ENCODE measurements at regions not wholly inside any gene's neighbourhood (a gene's known extent, or its start where the extent isn't known, plus 50 kb on each side); places are given as distances from the start of the nearest gene placed in this dataset.

DNA sequence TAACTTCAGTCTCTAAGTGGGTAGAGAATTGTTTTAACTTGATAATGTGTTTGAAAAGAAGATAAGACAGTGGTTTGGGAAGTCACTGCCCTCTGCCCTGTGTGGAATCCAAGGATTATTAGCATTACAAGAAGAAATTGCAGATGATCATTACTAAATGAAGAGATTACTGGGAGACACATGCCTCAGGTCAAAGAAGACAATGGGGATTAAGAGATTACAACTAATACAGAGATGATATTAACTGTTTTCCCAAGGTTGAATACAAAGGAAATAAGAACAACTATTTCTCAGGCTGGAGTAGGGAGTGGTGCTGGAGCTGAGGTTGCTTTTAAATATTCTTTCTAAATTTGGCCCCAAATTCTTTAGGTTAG lies 166.0 kb downstream of the TRMT11 start:
- DNase-seq, result peak; percentile 70

DNA sequence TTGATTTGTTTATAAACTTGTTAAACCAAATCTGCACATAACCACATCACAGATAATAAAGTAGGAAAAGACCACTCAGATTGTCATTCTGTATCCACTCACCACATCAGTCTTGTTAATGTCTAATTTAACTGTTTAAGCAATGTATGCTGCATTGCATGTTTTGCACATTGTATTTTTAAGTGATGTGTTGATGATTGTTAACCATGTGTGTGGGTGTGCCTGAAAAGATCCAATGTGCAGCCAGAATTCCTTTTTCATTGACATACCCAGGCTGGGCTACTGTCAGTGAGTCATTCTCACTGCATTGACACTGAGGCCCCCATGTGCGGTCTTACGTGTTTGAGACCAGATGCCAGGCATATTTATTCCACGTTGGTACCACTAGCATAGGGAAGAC lies 167.3 kb downstream of the TRMT11 start:
- DNase-seq, result no peak

DNA sequence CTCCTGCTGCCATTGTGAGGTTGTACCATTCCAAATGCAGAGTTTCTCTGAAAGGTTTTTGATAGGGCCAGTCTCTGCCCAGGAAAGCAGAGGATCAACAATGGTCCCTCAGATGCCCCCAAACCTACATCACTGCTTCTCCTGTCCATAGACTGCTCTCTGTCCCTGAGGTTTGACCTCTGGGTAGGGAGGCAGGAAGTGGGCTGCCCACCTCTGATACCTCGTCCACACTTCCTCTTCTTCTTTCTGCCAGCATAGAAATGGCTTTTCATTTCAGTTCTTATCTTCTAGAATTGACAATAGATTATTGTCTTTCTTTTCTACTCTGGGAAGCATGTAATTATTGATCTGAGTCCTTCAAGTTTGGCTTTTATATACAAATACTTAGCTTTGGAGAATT lies 170.6 kb downstream of the TRMT11 start:
- no peak for DNase-seq

DNA sequence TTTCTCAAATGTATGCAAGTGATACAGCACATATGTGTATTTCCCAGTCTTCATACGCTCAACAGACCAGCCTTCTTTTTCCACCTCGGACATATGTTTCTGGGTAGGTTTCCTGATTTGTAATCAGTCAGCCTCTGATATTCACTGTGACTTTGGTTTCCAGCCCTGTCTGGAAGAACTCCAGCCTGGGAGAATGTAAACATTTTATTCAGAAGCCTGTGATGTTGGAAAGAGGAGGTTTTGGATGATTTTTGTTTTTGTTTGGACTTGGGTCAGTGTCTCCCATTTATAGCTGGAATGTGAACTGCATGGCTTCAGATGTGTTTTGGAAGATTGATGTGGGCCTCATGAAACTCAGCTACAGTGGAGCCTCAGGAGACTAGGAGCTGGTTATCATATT lies 172.2 kb upstream of the CENPW start:
- DNase-seq, result no peak

DNA sequence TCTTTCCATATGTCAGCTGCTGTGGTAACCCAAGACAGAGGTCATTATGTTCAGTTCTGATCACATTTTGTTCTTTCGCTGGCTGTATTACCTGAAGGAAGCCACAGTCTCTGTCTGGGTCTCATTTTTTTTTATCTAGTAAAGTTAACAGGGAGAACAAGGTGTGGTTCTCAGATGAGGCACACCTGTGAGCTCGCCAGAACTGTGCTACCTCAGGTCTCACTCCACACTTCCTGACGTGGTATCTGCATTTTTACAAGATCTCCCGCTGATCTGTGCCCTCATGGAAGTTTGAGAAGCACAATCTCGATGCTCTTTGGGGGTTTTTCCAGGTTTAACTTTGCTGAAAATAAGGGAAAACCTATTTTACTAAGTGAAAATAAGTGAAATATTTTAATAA lies 169.5 kb upstream of the CENPW start:
- DNase-seq, result no peak

DNA sequence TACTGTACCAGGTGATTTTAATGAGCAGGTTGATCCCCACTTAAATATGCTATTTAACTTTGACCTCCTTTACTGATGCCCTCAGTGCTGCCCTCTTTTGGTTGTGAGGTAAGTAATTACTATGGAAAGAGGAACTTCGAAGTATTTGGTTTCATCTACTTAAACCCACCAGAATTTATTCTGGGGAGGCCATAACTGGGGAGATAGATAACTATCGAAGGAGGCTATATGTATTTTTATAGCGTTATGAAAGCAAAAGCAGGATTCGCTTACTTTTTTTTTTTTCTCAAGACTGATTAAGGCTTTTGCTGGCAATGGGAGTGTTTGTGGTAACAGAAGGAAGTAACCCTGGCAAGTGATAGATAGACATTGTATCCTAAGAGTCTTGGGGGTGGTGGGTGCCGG lies 168.9 kb upstream of the CENPW start:
- DNase-seq, result peak; percentile 60

DNA sequence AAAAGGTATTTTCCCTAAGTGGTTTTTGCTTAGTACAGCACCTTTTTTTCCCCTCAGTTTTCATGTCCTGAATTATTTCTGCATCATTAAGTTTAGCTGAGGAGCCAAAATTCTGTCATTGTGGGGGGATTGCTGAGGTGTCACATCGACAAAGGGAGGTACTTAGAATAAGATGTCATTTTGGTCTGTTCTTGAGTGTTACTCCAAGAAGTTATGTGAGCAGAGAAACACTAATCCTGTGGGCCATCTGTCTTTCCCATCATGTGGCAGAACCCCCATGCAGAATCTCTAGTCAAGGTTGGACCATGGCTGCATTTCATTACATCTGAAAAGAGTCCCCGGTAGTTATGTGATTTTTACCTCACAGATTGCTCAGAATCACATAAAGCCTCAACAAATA lies 167.8 kb upstream of the CENPW start:
- peak; percentile 80 for DNase-seq

DNA sequence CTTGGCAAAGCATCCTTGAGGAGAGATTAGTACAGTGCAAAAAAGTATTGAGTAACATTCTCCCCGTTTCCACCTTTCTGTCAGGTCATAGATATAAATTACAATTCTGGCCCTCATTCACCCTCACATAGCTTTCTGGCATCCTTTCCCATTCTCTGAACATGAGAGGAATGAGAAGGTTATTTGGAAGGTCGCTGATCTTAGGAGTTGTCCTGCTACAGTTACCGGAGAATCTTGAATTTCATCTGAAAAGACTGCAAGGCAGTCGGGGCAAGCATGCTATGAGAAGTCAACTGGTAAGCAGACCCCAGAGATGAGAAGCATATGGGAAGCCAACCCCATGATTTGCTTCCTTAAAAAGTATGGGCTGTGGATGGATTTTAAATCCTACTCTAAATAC lies 166.7 kb upstream of the CENPW start:
- DNase-seq, result no peak

DNA sequence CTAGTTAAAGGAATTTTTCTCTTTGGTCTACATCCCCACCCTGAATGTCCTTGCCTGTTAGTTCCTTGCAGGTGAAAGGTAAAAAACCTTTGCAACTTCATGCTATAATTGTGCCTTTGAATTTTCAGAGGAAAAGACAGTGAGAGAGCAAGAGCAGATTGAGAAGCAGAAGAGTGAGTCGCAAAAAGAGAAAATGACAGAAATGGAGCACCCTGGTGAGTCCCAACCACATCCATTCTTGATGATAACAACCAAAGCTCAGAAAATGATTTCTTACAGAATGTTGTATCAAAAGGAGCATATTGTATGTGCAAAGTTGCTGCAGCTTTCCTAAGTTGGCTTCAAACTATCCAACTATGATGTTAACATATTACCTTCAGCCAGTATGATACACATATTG lies 165.2 kb upstream of the CENPW start:
- DNase-seq, result no peak

DNA sequence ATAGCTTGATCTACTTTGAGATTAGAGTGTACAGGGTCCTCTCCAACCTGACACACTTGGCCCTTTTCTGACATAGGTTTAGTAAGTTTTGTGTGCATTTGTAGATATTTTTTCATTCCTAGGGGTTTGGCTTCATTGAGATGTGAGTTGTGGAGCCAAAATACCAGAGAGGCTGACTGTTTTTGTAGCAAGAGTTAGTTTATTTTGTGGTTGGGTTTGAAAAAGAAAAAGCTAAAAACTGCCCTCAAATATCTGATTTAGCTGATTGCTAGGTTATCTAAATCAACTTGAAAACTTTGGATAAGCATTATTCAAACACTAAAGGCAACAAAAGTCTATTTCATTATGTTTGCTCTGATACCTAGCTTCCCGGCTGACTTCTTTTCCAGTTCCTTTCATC lies 164.7 kb upstream of the CENPW start:
- no peak for DNase-seq

DNA sequence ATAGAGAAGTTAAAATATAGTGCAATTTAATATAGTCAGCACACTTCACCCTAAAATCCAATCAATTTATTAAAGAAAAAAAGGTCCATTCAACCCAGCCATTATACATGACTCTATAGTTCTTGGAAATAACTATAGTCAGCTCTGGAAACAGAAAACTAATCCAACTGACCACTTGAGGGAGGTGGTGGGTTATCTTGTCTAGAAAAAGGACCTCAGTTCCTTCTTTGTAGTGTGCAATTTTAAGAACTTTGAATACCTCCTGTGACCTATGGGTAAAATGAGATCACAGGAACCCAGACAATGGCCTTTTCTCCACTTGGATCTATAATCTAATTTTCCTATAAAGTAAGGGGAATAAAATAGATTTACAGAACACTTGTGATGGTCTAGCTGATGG lies 163.6 kb upstream of the CENPW start:
- peak; percentile 36 for DNase-seq

DNA sequence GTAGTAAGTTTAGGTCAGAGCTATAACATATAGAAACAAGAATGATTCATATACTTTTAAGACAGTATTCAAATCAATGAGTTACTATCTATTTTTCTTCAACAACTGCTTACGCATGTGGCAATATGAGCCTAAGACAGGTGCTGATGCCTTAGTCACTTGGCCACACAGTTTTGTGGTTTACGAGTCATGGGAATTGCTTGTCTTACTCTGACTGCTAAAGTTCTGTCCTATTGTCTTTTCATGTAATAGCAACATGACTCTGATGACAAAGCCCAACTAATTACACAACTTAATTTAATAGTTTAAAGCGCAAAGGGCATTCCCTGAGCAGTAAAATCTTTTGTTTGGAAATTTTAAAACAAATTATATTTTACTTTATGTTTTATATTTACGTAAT lies 159.3 kb upstream of the CENPW start:
- no peak for DNase-seq

DNA sequence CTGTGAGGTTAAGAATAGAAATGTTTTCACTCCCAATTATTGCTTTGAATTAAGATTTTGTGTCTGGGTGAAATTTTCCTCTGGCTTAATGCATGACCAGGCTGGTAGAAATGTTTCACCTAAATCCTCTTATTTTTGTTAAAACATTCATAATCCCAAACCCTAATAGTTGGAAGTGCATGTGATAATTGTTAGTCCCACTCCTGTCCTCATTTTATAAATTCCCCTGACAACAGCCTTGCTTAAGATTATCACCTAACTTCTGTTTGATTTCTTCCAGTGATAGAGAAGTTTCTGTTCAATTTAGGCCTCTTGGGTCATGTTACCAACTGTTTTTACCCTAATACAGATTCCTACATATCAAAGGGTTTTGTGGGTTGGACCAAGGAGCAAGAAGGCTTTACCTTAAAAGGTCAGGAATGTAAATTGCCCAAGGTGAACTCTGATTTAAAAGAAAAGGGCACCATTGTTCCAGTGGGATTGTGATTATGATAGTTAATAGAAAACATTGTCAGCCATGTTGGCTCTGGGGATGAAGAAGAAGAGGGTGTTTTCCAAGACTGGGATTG lies 158.7 kb upstream of the CENPW start:
- no peak for DNase-seq

DNA sequence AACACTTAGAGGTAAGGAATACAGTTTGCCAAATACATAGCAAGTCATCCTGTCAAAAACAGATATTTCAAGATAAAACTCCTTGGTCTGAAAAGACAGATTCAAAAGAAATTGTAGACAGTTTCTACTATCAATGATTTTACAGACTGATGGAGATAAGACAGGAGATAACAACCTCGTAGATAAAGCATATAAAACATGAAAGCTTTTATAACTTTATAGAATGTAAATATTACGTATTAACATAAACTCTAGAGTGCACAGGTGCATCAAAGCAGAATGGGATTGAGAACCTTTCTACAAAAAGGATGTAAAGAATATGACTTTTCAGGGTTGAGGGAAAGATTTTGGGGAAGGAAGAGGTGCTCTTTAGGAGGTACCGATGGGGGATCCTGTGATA lies 158.0 kb upstream of the CENPW start:
- no peak for DNase-seq

DNA sequence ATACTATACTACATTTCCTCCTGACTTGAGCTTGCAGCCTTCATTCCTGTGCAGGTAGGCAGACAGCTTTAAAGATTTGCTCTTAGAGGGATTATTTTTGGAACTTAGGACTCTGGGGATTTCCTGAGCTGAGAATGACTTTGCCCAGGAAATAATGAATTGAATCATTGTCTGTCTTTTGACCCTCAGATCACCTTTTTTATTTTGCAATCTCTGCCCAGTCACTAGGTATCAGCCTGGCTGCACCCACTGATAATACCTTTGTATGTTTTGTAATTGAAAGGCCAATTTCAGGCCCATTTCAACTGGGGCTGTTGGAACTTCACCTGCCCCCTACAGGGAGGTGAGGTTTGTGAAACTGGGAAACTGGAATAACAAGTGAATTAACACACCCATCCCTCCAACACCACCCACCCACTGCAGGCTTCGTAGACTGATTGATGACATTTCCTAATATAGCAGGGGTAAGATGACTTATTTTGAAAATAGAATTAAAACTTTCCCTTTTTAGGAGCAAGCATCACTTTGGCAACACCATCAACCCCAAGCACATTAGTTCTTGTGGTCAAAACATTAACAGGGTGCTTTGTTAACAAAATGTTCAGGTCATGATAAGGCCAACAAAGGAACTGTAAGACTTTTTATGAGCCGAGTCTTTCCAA lies 157.1 kb upstream of the CENPW start:
- DNase-seq, result no peak

DNA sequence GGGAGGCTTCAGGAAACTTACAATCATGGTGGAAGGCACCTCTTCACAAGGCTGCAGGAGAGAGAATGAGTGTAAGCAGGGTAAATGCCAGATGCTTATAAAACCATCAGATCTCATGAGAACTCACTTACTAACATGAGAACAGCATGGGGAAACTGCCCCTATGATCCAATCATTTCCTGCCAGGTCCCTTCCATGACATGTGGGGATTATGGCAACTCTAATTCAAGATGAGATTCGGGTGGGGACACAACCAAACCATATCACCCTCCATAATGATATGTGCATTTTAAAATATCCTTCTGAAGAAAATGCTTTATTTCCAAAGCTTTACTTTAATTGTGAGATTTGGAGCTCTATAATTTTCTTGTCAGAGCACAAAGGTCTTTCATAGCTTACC lies 154.1 kb upstream of the CENPW start:
- DNase-seq, result peak; percentile 30

DNA sequence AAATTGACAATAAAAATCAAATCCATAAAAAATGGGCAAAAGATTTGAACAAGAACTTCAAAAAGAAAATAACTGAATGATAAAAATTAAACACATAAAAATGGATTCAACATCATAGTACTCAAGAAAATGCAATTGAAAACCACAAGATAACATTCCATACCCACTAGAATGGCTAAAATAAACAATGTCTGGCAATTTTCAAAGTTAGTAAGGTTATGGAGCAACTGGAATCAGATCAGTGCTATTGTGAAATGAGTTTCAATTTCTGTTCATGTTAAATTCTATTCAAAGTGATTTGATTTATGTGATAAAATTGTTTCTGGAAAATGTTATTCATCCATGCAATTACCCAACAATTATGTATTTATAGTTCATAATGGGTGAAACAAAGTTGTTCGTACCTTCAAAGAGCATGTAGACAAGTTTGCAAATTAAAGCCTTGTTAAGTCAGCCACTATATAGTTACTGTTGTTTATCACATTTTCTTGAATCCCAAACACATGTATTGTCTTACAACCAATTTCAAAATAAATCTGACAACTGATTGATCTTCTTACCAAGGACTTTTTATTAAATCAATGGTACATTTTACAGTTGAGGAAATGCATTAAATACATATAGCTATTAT lies 151.5 kb upstream of the CENPW start:
- no peak for DNase-seq

DNA sequence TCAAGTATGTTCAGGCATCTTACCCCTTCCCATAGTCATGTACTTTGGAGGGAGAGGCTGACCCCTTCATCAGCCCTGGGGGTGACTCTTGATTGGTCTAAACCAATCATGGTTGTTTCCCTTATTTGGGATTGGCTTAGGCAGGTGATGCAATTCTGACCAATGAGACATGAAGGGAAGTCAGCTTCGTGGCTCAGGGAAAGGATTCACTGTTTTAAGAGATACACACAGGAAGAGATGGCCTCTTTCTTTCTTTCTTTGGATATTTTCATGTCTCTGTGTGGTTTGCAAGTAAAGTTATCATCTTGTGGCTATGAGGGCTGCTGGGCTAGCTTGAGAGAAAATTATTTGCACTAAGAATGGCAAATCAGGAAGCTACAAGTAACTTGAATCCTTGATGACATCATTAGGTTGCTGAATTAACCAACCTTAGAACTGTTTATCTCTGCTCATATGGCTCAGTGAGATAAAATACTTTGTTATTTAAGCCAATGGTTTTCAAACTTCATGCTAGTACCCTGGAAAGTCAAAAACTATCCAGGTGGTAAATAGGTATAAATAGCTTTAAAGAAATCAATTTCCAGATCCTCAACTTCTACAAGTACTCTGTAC lies 144.2 kb upstream of the CENPW start:
- DNase-seq, result no peak

DNA sequence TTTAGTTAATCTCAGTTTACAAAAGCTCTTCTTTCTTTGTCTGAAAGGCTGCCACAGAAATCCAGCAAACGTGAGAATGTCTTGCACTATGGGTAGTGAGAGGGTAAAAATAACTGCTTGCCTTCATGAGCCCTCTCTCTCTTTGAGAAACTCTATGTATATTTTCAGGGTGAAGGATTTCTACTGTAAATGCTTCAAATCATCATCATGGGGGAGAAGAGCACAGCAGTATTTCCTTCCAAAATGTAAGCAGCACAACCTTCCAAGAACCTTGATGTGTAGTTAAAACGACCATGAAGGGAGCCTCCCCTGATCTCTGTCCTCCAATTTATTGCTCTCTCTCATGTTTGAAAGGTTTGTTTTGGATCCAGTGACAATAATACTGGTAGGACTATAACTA lies 141.3 kb upstream of the CENPW start:
- no peak for DNase-seq

DNA sequence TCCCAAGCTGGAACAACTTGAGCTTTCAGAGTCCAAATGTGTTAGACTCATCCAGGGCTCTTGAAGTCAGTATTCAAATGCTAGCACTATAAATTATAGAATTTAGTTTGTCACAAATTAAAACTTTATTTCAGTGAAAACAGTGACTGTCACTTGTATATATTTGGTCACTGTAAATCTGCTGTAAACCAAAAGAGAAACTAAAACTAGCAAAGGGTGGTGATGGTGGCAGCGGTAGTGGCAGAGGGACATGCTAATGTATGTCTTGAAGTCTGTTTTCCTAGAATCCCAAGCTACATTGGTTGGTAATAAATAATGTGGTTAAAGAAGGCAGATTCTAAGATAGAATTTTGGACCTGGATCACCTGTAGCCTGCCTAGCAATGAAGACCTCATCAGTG lies 140.4 kb upstream of the CENPW start:
- DNase-seq, result no peak

DNA sequence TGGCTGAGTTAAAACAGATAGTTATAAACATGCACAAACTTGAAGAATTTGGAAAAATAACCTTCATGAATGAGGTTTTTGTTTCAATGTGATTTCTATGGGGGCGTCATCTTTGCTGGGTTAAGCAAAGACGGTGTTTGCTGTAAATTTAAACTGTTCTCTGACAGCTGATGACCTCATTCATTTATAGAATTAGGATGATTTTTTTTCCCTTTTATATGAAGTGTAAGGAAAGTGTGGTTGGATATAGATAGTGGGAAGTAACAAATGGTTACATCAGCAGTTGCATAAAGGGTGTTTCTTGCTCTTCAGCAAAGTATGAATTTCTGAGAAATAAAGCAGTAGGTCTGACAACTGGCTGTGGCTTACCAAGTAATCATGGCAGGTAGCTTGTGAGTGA lies 137.2 kb upstream of the CENPW start:
- DNase-seq, result no peak

DNA sequence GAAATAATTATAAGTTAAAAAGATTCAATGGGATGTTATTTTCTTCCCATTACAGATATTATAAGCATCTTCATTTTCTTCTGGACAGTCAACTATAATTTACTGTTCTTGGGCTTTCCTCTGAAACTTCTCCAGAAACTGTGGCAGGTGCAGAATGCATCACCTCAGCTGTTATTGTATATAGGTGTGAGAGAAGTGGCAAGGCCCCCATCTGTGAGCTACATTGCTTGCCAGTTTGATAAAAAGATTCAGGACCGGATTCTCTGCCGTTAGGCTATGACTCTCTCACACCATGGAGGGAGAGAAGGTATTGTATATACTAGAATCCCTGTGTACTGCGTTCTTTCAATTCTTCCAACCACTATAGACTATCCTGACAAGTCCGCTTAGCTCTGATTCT lies 135.8 kb upstream of the CENPW start:
- no peak for DNase-seq

DNA sequence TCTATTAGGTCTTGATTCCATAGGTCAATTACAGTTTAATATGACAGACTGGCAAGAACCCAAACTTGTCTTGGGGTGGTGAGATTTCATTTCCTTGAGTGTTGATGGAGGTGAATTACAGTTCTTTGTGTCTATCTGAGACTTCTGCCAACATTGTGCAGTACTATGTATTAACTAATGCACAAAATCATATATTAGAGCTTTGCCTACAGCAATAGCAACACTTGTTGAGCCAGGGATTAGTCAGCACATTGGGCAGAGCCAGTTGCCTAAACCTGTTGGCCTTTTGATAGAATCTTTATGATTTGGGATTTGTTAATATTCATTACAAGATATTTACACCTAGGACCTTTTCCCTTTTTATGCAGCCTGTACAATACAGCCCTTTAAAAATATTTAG lies 135.3 kb upstream of the CENPW start:
- no peak for DNase-seq

DNA sequence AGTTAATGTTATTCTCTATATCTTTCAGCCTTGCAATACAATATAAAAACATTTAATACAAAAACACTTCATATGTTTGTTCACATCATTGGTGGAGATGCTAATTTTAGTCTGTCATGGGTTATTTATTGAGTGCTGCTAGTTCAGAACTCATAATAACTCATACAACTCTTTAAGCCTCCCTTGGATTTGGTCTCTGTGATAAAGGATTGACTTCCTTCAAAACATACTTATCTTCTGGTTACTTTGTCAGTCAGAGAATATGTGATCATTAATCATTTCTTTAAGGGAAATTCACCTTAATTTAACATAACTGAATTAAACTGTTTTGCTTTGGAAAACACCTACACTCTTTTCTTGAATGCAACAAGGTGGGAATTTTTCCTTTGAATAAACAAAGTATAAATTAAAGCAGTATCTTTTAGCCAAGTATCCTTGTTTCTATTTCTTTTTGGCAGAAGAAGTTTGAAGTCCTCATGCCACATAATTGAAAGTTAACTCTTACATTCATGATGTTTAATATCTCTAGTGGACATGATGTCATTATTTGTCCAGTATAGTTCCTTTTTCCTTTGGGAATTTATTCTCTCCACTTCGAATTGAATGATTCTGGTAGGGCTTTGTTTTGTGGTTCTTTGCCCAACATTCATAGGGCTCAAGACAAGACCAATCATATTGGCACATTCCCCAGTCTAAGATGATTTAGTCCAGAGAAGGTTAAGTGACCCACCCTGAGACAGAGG lies 133.2 kb upstream of the CENPW start:
- DNase-seq, result no peak

Data from NCI-H82 (cell line).